HPDE6-E6E7 (cell line): ENCODE measurements at regions not wholly inside any gene's neighbourhood (a gene's known extent, or its start where the extent isn't known, plus 50 kb on each side); places are given as distances from the start of the nearest gene placed in this dataset.

Experiments
- DNase-seq: peaks from one replicate; pipeline ENCODE4 v3.0.0; 2011; ENCODE audit warnings: missing footprints; ENCODE audit errors: extremely low spot score

DNA sequence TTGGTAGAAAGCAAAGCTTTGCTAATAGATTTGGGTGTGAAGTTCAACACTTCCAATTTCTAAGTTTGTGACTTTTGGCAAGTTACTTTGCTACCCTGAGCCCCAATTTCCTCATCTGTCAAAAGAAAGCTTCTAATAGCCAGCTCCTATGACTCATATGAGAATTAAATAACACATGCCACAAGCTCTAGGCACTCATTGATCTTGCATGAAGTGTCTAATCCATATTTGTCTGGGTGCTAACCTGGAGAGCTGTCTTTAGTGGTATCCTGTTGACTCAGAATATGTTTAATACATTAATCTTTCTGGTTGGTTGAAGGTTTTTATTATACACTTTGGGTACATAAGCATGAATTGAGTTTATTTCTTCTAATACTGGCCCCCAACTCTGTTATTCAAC lies 188.8 kb downstream of the POSTN start:
- no peak for DNase-seq

DNA sequence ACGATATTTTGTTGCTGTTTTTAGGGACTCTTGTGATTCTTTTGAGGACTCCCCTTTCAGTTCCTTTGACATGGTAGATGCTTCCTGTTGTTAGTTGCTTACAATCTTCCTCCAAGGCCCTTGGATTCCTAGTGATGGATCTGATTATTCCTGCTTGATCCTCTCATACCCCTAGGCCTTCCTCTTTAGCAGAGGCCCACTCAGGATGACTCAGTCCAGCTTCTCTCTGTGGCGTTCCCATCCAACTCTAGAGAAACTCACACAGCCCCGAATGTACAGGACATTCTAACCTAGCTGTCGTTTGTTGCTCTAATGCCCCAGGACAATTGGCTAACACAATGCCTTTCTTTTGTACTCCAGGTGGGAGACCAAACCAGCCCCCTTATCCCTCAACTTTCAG lies 191.4 kb downstream of the POSTN start:
- no peak for DNase-seq

DNA sequence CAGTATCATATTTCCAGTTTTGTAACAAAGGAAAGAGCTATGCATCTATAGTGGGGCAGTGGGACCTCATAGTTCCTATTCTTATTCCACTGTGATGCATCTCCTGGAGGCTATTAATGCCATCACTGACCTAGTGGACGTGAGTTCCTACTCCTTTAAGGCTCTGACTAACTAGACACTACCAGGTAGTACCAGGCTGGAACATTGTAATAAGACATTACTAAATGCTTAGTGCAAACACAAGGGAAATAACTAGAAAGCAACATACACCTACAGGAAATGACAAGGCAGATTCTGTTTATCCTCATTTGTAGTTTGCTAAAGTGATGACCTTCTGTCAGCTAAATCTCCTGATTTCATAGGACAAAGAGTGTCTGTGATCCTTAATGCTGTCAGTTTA lies 192.5 kb downstream of the POSTN start:
- DNase-seq: no peak

DNA sequence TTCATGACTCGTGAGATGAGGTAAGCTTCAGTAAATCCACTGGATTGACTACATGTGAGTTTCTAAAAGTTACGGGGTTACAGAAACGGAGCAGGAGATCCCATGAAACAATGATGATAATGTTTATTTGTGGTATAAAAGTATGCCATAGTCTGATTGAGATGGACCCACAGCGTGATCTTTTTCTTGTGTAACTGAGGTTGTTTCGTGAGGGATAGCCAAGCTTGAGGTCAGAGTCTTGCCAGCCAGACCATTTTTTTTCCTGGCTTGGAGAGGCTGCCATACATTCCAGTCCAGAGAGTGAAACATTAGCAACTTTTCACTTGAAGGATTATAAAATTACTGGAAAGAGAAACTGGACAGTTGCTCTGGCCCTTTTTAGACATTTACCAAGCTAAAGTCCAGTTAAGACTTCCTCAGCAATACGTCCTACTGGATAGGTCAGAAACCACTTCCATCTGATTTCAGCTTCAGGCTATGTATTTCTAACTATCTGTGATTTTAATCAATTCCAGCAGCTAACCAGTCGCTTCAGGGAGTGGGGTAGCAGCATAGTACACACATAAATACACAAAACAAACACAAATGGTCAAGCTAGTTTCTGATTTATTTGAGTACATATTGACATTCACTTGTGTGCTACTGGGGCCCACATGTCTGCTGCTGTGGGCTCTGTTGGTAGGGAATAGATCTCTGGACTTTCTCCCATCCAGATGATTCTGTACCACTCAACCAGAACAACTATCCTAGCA lies 194.6 kb downstream of the POSTN start:
- no peak for DNase-seq

DNA sequence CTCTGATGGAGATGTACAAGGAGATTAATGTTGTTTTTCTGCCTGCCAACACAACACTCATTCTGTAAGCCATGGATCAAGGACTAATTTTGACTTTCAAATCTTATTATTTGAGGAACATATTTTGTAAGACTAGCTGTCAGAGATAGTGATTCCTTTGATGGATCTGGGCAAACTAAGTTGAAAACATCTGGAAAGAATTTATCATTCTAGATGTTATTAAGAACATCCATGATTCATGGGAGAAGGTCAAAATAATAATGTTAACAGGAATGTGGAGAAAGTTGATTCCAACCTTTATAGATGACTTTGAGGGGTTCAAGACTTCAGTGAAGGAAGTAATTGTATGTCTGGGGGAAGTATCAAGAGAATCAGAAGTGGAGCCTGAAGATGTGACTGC lies 196.8 kb downstream of the POSTN start:
- no peak for DNase-seq

DNA sequence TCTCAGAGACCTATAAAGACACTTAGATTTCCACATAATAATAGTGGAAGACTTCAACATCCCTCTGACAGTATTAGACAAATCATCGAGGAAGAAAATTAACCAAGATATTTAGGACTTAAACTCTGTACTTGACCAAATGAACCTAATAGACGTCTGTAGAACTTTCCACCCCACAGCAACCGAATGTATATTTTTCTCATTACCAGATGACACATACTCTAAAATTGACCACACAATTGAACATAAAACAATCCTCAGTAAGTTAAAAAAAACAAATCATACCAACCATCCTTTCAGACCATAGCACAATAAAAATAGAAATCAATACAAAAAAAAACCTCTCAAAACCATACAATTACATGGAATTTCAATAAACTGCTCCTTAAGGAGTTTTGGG lies 201.0 kb downstream of the POSTN start:
- DNase-seq: no peak

DNA sequence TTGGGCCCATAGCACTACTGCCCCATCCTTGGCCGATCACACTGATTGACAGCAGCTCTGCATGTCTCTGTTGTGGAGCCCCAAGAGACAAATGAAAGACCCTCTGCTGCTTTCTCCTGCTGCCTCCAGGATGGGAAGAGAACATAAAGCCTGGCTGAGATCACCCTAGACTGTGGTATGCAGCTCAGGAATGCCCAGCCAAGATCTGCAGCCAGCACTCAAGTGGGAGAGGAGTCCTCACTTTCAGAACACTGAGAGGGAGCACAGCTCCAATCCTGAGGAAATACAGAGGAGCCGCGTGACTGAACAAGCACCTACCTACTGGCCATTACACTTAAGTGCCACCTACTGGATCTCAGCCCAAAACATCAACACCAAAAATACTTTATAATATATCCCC lies 203.0 kb downstream of the POSTN start:
- DNase-seq: no peak

DNA sequence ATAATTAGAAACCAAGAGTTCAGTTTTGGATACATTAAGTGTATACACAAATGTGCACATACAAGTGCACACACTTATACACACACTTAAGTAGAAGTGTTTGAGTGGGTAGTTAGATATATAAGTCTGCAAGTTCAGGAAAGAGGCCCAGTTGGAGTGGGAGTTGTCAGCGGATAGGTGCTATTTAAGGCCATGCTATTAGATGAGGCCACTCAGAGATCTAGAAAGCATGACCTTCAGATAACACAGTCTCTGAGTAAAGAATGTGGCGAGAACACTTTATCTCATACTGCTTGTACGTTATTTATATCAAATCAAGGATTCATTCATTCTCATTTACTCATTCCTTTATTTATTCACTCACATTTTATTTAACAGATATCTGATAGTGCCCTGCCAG lies 206.2 kb downstream of the POSTN start:
- no peak for DNase-seq

DNA sequence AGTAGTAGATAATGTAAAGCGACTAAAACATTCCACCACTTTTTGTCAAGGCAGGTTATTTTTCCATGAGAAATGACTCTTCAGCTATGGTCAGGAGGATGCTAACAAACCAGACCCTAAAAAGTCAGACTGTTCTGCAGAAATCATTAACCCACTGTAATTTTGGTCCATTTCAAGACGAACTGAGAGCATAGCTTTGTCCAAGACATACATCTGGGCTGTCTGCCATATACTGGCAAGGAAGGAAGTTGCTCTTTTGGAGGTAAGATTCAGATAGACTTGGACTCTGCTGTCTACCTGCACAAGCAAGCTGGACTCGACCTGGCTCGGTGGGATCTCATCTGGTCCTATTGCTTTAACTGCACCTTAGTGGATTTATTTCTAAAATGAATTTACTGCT lies 207.8 kb downstream of the POSTN start:
- DNase-seq: no peak

DNA sequence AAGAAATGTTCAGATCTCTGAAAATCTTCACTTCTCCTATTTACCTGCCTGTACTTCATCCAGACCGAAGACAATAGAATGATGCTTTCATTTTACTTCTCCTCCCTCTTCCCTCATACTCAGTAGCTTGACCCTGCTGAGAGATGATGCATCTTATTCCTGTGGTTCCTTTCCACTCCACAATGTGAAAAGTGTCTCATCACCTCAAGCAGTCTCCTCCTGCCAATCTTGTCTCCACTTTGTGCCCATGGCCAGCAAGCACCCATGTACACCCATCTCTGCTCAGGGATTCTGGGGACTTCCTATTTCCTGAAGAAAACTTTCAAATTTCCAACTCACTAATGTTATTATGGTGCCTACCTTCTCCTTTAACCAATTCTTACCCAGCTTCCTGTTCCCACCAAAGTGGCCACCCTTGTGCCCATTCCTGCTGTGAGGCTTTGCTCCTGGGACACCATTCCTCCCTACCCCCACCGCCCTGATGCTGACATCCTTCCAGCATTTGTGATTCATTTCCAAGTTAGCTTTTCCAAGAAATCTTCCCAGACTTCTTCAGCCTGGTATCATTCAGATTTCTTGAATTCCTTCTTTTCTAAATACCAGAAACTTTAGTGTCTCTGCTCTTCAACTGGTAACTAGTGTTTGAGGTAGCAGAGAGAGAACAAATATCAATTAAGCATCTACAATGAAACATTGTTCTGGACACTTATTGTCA lies 212.5 kb downstream of the POSTN start:
- DNase-seq: no peak

DNA sequence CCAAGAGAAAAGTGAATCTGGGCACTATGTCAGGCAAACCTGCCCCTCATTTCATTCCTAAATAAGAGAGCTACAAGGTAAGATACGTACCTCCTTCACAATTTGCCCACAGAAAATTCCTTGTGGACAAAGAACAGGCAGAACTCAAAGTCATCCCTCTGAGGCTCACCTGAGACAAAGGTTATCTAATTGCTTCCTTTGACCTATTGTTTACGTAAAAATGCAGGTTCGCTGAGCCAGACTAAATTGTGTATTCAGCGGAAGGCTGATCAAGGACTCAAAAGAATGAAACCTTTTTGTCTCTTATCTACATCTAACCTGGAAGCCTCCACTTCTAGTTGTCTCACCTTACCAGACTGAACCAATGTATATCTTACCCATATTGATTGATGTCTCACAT lies 213.3 kb downstream of the POSTN start:
- DNase-seq: no peak

DNA sequence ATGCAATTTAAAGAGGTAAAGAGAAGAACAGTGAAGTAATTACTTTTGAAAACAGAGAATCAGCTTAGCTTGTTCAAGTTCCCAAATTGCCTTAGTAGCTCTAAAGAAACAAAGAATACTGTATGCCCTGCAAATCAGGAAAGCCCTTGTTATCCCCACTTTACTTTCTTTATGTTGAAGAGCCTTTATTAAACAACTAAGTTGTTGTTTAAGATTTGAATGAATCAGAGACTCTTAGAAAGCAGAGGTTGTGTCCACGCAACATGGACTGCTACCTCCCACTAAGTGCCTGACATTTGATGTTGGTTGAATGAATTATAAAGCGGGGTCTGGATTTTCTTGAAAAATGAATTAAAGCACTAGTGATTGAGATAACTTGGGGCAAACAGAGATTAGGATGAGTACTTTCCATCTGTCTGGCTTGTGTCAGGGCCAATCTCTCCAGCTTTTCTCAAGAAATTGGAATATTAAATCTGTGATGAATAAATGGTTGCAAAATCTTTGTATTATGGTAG lies 214.7 kb downstream of the POSTN start:
- no peak for DNase-seq

DNA sequence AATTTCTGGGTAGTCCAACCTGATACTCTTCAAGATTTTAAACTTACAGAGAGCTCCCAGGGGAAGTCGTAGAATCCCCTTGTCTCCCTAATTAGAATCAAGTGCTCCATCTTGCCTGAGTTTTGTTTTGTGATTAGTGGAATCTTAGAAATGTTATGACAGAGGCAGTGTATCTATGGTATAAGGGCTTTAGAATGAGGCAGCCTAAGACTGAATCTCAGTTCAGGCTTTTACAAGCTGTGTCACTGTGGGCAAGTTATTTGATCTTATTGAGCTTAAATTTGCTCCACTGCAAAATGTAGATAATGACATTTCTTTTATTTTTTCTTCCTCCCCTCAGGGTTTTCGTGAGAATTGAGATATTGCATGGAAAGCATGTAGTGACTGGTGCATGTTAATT lies 215.5 kb downstream of the POSTN start:
- no peak for DNase-seq

DNA sequence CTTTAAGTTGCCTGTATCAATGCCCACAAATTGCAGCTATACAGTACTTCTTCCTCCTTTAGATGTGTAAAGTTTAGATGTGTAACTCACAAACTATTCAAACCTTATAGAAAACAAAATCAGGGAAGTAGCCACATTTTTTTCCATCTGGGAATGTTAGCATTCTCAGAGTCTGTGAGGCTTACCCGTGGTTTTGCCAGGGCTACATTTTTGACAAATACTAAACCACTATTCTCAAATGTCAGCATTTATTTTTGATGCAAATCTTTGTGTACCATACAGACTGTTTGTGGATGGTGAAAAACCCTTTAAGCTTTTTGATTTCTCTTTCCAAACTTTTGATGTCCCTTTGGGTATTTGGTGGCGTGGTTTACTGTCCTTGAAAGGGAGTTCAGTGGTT lies 216.4 kb downstream of the POSTN start:
- DNase-seq: no peak

DNA sequence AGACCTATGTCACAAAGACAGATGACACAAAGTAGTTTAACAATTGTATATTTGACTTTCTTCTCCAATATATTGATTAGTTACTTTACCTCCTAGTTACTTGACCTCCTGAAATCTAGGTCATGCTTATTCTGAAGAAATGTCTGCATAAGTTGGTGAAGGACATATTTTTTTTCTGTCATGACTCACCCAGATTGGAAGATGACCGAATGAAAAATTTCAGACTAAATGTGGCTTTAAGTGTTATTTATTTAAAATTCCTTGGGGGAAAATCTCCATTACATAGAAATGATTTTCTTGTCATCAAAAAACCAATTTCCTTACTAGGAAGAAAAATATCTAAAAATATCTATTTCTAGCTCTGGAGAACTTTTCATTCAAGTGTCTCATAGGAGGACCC lies 217.1 kb downstream of the POSTN start:
- DNase-seq: no peak

DNA sequence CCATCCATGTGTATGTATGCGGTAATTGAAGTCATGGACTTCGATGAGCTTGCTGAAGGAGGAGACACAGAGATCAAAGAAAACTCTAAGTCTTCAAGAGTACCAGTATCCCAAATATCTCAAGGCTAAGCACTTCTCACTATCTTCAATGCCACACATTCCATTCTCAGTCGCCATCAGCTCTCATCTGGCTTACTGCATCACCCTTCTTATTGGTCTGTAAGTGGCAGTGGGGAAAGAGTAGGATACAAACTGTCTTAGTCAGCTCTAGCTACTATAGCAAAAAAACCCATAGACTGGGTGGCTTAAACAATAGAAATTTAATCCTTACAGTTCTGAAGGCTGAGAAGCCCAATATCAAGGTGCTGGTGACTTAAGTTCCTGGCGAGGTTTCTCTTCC lies 218.7 kb downstream of the POSTN start:
- no peak for DNase-seq

DNA sequence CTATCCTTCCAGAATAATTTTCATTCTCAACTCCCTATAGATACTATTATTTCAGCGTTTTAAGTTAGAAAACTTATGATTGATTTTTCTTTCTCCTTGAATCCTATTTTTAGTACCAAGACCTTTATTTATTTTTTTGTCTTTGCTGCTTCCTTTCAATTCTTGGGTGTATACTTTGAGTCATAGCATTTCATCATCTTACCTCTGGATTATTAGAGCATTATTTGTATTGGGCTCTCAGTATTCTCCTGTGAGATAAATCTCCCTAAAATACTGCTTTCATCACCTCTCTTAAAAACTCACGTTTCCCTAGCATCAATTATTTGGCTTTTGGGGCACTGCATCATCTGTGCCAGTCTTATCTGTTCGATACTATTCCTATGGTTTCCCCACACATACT lies 222.8 kb downstream of the POSTN start:
- no peak for DNase-seq

DNA sequence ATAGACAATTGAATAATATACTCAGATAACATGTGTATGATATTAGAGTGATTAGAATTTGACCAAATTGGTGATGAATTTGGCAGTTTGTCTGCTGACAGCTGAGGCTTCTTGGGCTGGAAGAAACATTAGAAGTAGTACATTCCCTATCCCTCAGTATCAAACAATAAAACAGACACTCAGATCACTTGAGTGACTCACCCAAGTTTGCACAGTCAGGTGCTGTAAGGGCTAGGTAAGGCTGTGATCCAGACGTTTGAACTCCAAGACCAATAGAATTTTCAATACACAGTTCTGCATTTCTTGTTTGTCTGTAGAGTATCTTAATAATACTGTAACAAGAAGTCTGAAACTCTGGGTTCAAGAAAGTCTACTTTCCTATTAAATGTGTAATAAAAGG lies 223.5 kb downstream of the POSTN start:
- DNase-seq: no peak

DNA sequence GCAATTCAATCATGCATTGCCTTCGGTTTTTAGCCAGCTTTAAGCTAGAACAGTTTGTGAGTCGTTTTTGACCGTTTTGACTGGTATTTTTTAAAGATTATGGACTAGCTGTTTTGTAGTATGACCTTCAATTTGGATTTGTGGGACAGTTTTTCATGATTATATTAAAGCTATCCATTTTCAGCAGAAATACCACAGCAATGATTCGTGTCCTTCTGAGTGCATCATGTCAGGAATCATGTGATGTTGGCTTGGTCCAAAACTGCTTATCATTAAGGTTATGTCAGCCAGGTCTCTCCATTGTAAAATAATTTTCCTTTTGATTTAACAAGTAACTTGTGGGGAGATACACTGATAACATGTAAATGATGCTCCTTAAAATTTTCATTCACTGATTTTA lies 229.0 kb downstream of the POSTN start:
- DNase-seq: no peak

DNA sequence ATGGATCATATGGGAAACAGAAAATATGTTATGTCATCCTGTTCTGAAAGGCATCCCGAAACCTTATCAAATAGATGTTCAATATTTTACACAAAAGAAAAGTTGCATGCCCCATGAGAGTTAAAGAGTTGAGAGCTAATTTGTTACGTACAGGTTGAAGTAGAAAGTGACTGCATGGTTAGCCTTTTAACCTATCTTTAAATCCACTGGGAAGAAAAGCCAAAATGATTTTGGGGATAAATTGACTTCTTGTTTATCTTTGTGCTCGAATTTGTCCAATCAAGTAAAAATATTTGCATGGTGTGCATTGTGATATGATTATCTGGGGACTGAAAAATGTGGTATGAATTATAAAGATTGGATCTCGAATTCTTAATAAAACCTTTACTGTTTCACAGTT lies 230.1 kb downstream of the POSTN start:
- no peak for DNase-seq

DNA sequence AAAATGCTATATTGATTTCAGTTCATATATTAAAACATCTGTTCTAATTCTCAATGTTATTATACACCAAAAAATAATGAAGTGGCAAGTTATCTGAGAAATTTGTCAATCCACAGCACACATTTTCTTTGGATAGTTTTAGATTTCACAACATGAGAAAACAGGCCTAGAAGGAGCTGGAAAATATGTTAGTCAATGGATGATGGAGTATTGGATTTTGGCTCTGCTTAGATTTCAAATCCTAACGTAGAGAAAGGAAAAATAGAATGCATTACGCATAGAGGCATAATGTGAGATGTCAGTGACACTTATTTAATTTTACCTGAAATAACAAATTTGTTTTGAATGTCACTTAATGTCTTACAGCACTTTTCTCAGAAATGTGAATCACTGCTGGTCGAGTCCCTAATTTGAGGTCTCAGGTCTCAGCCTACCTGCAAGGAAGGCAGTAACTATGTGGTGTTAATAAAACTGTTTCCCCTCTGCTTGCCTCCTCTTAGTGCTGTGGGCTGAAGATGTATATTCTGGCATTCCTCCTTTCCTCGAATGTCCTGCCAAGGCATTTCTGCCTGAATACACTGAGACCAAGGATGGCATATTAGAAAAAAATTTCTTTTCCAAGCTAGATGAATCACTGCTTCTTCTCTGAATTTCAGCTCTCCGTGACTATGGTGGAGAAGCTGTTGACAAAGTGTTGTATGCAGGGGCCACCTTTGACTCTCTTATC lies 232.4 kb downstream of the POSTN start:
- no peak for DNase-seq

DNA sequence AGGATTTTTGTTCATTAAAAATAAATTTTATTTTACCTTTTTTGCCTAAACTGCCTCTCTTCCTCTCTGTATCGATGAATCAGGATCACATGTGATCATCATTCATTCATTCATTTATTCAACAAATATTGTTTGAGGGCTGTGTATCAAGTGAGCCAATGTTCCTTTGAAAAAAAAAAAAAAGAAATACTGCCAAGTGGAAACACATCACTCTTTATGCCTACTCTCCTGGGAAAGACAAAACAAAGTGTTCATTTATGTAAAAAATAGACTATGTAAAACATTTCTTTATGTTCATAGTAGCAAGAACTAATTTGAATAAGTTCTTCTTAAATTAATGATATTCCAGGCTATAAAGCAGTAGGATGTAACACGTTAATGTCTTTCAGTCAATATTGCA lies 233.1 kb downstream of the POSTN start:
- no peak for DNase-seq

DNA sequence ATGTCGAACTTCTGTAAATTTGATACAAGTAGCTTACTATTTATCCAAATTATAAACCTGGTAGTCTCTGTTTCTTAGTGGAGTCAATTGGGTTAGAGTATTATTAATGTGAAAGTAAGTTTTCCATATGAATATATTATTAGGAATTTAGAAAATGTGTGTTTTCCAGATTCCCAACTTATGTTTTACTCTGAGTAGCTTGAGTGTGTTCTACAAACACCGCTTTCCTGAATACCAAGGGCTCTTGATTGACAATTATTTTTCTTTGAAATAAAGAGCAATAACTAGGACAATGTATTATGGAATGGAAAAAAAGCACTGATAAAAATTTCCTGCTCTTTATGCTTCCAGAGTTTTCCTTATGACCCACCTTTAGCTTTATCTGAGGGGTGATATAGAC lies 233.6 kb downstream of the POSTN start:
- DNase-seq: no peak
